C4-2B (cell line): ENCODE measurements at regions not wholly inside any gene's neighbourhood (a gene's known extent, or its start where the extent isn't known, plus 50 kb on each side); places are given as distances from the start of the nearest gene placed in this dataset.

Experiments
- ZFX ChIP-seq: fragments of 450-650 bp; IDR thresholded peaks from 2 replicates; pipeline ENCODE4 v1.6.1; 2017
- TF ChIP-seq, protein P1 (sequence below): fragments of 450-650 bp; conservative IDR thresholded peaks from 2 replicates; pipeline ENCODE4 v1.5.1; 2017; ENCODE audit warnings: mild to moderate bottlenecking

DNA sequence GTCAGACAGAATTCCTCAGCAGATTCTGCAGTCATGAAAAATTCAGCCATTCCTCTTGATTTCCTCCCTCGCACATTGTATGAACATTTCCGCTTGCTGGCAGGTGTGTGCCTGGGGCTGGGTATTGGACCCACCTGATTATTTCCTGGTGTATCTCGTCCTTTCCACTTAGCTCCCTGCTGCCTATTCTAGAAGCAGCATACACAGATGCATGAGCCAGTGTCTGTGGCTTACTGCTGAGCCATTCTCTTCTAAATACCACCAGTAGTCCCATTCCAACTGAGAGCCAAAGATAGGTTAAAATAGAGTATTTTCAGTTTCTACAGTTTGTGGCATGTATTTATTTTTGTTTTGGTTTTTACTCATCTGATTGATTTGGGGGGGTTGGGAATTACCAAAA is 270.1 kb upstream of the AKR1E2 start:
- TF ChIP-seq, protein P1, sequence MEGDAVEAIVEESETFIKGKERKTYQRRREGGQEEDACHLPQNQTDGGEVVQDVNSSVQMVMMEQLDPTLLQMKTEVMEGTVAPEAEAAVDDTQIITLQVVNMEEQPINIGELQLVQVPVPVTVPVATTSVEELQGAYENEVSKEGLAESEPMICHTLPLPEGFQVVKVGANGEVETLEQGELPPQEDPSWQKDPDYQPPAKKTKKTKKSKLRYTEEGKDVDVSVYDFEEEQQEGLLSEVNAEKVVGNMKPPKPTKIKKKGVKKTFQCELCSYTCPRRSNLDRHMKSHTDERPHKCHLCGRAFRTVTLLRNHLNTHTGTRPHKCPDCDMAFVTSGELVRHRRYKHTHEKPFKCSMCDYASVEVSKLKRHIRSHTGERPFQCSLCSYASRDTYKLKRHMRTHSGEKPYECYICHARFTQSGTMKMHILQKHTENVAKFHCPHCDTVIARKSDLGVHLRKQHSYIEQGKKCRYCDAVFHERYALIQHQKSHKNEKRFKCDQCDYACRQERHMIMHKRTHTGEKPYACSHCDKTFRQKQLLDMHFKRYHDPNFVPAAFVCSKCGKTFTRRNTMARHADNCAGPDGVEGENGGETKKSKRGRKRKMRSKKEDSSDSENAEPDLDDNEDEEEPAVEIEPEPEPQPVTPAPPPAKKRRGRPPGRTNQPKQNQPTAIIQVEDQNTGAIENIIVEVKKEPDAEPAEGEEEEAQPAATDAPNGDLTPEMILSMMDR: no peak
- TF ChIP-seq ZFX: no peak
